ENCODE measurements at regions not wholly inside any gene's neighbourhood (a gene's known extent, or its start where the extent isn't known, plus 50 kb on each side); places are given as distances from the start of the nearest gene placed in this dataset.
"Not testable (repeated sequence)": the region's sequence is repeated elsewhere in the genome, so short reads cannot be mapped to it uniquely, and the experiment has no call there.

GRCh38 chr6:11865680-11866300 is 87.2 kb upstream of the ADTRP start:
- DNase-seq (ENCODE audit: low read depth) = peak; percentile 52
- in situ Hi-C loops (cut with HindIII; ENCODE audit: low pct_unique_long_range_greater_than_20kb, low sequenced_read_pairs) = no loop called here

GRCh38 chr6:11858439-11858838 is 79.8 kb upstream of the ADTRP start:
- in situ Hi-C loops (cut with HindIII; ENCODE audit: low pct_unique_long_range_greater_than_20kb, low sequenced_read_pairs) = no loop called here
- no peak for DNase-seq (ENCODE audit: low read depth)

DNA sequence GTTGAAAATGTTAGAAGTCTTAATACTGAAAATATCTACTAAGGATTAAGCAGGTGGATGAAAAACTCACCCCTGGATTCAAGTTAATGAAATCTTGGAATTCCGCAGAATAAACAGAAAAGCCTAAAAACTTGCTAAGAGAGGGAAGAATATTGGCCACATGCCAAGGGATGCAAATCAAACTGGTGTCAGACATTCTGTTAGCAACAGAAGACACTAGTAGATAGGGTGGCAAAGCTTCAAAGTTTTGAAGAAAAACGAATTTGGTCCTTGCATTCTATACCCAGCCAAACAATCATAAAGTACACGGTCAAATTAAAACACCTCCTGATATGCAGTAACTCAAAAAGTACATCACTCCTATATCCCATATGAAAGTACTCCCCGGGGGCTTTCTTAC is 77.1 kb upstream of the ADTRP start:
- DNase-seq (ENCODE audit: low read depth) = no peak
- in situ Hi-C loops (cut with HindIII; ENCODE audit: low pct_unique_long_range_greater_than_20kb, low sequenced_read_pairs) = no loop called here

- in situ Hi-C loops (cut with HindIII; ENCODE audit: low pct_unique_long_range_greater_than_20kb, low sequenced_read_pairs) = no loop called here
- peak; percentile 55 for DNase-seq (ENCODE audit: low read depth)
Measured at GRCh38 chr6:11854408-11855165, 76.0 kb upstream of the ADTRP start.

- in situ Hi-C loops (cut with HindIII; ENCODE audit: low pct_unique_long_range_greater_than_20kb, low sequenced_read_pairs) = no loop called here
- no peak for DNase-seq (ENCODE audit: low read depth)
Measured at GRCh38 chr6:11853678-11854407, 75.2 kb upstream of the ADTRP start.

DNA sequence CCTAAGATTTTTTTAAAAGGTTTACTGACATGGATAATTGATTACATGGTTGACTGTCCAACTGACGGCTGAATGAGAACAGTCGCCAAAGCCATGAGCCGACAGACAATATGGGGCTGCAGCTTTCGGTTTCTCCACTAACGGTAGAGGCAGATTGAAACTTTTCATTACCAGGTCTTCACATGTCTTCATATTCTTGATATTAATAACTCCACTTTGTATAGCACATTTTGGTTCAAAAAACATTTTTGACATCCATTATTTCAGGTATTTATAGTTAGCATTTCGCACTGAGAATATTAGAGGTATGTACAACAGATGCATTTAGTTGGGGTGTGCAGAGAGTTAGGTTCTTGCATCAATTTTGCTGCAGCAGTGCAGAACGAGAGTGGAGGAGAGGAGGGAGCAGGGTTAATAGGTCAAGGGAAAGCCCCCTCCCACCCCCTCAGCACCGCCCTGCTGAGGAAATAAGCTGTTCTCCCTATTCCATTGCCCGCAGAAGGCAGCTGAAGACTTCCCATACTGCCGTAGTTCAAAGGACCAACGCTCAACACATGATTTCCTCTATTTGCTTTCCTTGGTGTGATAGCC is 73.6 kb upstream of the ADTRP start:
- in situ Hi-C loops (cut with HindIII; ENCODE audit: low pct_unique_long_range_greater_than_20kb, low sequenced_read_pairs) = no loop called here
- DNase-seq (ENCODE audit: low read depth) = no peak

DNA sequence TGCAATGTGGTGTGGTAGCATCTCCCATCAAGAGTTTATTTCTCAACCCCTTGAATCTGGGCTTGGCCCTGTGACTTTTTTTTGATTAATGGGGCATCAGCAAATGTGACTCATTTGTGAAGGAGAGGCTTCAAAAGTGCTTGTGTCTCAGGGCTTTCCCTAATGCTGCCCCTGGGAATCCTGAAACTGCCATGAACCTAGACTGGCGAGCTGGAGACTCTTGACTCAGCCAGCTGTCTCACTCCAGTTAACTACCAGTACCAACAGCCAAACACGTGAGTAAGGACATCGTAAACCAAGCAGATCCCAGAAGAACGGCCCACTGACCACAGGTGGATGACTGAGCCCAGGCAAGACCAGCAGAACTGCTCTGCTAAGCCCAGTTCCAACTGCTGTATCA is 72.8 kb upstream of the ADTRP start:
- peak; percentile 91 for DNase-seq (ENCODE audit: low read depth)
- in situ Hi-C loops (cut with HindIII; ENCODE audit: low pct_unique_long_range_greater_than_20kb, low sequenced_read_pairs) = no loop called here

DNA sequence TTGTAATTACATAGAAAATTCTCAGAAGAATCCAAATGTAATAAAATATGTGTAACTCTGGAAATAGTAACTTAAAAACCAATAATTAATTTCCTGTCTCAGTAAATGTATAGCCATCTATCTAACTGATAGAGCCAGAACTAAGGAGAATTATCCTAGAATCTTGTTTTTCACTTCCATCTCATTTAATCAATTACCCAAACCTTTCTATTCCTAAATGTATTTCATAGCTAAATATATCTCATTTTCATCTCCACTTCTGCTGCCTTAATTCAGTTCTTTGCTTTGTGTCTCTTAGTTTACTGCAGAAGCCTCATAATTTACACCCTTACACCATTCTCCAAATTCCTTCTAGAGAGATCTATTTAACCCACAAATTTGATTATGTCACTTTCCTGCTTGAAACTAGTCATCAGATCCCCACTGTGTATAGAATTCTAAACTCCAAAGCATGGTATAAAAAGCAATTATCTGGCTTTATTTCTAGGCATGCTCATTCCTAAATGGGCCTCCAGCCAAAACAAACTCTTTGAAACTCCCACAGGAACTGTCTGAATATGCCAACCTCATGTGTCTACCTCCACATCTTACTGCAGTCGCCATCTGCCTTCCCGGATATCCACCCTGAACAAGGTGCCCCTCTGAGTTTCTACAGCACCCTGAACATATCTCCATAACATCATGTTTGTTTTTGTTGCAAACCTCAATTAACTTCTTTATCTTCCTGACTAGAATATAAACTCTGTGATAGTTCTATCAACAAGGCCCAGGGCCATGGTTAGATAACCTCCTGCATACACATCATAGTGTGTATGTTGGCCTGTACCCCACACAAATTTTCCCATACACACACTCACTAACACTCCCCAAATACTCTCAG is 70.5 kb upstream of the ADTRP start:
- peak; percentile 26 for DNase-seq (ENCODE audit: low read depth)
- in situ Hi-C loops (cut with HindIII; ENCODE audit: low pct_unique_long_range_greater_than_20kb, low sequenced_read_pairs) = no loop called here

GRCh38 chr6:11848346-11848651 is 69.7 kb upstream of the ADTRP start:
- no peak for DNase-seq (ENCODE audit: low read depth)
- in situ Hi-C loops (cut with HindIII; ENCODE audit: low pct_unique_long_range_greater_than_20kb, low sequenced_read_pairs) = no loop called here

- in situ Hi-C loops (cut with HindIII; ENCODE audit: low pct_unique_long_range_greater_than_20kb, low sequenced_read_pairs) = no loop called here
- no peak for DNase-seq (ENCODE audit: low read depth)
Measured at GRCh38 chr6:11847515-11848345, 69.1 kb upstream of the ADTRP start.

- in situ Hi-C loops (cut with HindIII; ENCODE audit: low pct_unique_long_range_greater_than_20kb, low sequenced_read_pairs); DNase-seq (ENCODE audit: low read depth): not testable (repeated sequence)
Measured at GRCh38 chr6:11847068-11847467, 68.5 kb upstream of the ADTRP start.

DNA sequence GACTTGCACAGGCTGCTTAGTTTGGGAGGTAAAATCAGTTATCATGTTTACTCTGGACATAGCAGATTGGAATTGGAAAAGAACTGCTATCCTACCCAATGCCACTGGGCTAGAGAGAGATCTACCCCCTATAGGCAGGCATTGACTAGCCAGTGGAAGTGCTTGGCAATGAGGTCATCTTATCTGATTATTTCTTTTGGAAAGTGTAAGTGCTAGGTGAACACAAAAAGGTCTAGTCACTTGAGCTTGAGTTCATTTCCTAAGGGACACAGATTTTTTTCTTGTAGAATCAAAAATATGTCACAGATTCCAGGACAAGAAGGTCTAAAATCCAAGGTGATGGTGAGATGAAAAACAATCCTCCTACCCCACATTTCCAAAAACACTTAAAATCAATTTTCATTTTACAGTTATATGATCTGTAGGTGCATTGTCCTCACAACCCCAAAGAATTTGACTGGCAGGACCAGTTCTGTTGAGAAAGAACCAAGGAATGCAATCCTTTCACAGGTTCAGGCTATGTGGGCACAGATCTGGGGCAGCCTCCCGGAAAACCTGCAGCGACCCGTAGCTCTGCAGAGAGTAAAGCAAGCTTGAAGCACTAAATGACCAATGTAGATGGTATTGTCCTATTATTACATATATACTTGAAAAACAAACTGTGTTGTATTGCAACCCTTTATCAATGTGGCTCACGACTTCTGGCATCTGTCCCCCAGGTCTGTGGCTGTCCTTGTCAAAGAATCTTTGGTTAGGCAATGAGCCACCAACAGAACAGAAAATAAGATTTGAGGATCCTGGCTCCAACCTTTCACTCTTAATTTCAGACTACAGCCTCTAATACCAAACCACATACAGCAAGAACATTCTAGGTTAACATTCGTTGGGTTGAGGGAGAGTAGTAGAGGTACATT is 67.3 kb upstream of the ADTRP start:
- in situ Hi-C loops (cut with HindIII; ENCODE audit: low pct_unique_long_range_greater_than_20kb, low sequenced_read_pairs) = no loop called here
- DNase-seq (ENCODE audit: low read depth) = no peak

GRCh38 chr6:11842795-11843194 is 64.2 kb upstream of the ADTRP start:
- DNase-seq (ENCODE audit: low read depth); in situ Hi-C loops (cut with HindIII; ENCODE audit: low pct_unique_long_range_greater_than_20kb, low sequenced_read_pairs): not testable (repeated sequence)

GRCh38 chr6:11835065-11835464 is 56.5 kb upstream of the ADTRP start:
- in situ Hi-C loops (cut with HindIII; ENCODE audit: low pct_unique_long_range_greater_than_20kb, low sequenced_read_pairs) = no loop called here
- DNase-seq (ENCODE audit: low read depth) = no peak

GRCh38 chr6:11833626-11834592 is 55.3 kb upstream of the ADTRP start:
- DNase-seq (ENCODE audit: low read depth) = no peak
- in situ Hi-C loops (cut with HindIII; ENCODE audit: low pct_unique_long_range_greater_than_20kb, low sequenced_read_pairs) = no loop called here

DNA sequence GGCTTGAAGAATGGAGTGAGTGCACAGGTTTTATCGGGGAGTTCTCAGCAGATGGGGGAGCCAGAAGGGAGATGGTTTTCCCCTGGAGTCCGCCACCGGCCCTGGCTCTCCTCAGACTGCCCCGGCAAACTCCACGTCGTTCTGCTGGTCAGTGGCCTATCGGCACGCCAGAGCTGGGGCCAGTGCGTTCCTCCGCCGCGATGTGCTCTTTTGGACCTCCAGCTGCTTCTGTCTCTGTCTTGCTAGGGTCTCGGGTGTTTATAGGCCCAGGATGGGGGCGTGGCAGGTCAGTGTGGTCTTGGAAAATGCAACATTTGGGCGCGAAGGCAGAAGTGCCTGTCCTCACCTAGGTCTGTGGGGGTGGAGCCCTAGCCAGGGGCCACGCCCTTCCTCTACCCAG is 53.0 kb upstream of the ADTRP start:
- in situ Hi-C loops (cut with HindIII; ENCODE audit: low pct_unique_long_range_greater_than_20kb, low sequenced_read_pairs) = no loop called here
- DNase-seq (ENCODE audit: low read depth) = no peak

All from Caki2 (cell line).